ENCODE measurements at regions not wholly inside any gene's neighbourhood (a gene's known extent, or its start where the extent isn't known, plus 50 kb on each side); places are given as distances from the start of the nearest gene placed in this dataset.
"Not testable (repeated sequence)": the region's sequence is repeated elsewhere in the genome, so short reads cannot be mapped to it uniquely, and the experiment has no call there.

GRCh38 chr6:144359783-144360182 lies 74.6 kb downstream of the UTRN start:
- no peak for DNase-seq (ENCODE audit: low spot score)

GRCh38 chr6:144360401-144360800 lies 75.3 kb downstream of the UTRN start:
- DNase-seq (ENCODE audit: low spot score), result no peak

- DNase-seq (ENCODE audit: low spot score), result no peak
Observed at GRCh38 chr6:144361016-144361415, 75.9 kb downstream of the UTRN start.

GRCh38 chr6:144362042-144363018 lies 77.2 kb downstream of the UTRN start:
- DNase-seq (ENCODE audit: low spot score), result no peak

GRCh38 chr6:144364208-144364720 lies 79.1 kb downstream of the UTRN start:
- no peak for DNase-seq (ENCODE audit: low spot score)

- DNase-seq (ENCODE audit: low spot score), result no peak
Observed at GRCh38 chr6:144364782-144365181, 79.6 kb downstream of the UTRN start.

GRCh38 chr6:144365271-144365670 lies 80.1 kb downstream of the UTRN start:
- no peak for DNase-seq (ENCODE audit: low spot score)

GRCh38 chr6:144369696-144370095 lies 84.6 kb downstream of the UTRN start:
- not testable (repeated sequence) for DNase-seq (ENCODE audit: low spot score)

- DNase-seq (ENCODE audit: low spot score), result no peak
Observed at GRCh38 chr6:144372116-144372515, 87.0 kb downstream of the UTRN start.

GRCh38 chr6:144372611-144373594 lies 87.8 kb downstream of the UTRN start:
- no peak for DNase-seq (ENCODE audit: low spot score)

- DNase-seq (ENCODE audit: low spot score), result not testable (repeated sequence)
Observed at GRCh38 chr6:144374525-144374924, 89.4 kb downstream of the UTRN start.

- no peak for DNase-seq (ENCODE audit: low spot score)
Observed at GRCh38 chr6:144377586-144378210, 92.6 kb downstream of the UTRN start.

- no peak for DNase-seq (ENCODE audit: low spot score)
Observed at GRCh38 chr6:144378437-144378836, 93.3 kb downstream of the UTRN start.

GRCh38 chr6:144379356-144379755 lies 94.2 kb downstream of the UTRN start:
- no peak for DNase-seq (ENCODE audit: low spot score)

- not testable (repeated sequence) for DNase-seq (ENCODE audit: low spot score)
Observed at GRCh38 chr6:144381499-144381898, 96.4 kb downstream of the UTRN start.

- DNase-seq (ENCODE audit: low spot score), result no peak
Observed at GRCh38 chr6:144383336-144383735, 98.2 kb downstream of the UTRN start.

- DNase-seq (ENCODE audit: low spot score), result no peak
Observed at GRCh38 chr6:144384427-144384826, 99.3 kb downstream of the UTRN start.

- DNase-seq (ENCODE audit: low spot score), result not testable (repeated sequence)
Observed at GRCh38 chr6:144389474-144389873, 104.3 kb downstream of the UTRN start.

- no peak for DNase-seq (ENCODE audit: low spot score)
Observed at GRCh38 chr6:144390202-144390601, 105.1 kb downstream of the UTRN start.

GRCh38 chr6:144390886-144391285 lies 105.8 kb downstream of the UTRN start:
- no peak for DNase-seq (ENCODE audit: low spot score)

- no peak for DNase-seq (ENCODE audit: low spot score)
Observed at GRCh38 chr6:144392536-144392935, 107.4 kb downstream of the UTRN start.
